Left cardiac atrium (tissue), 4 donors: ENCODE measurements at regions not wholly inside any gene's neighbourhood (a gene's known extent, or its start where the extent isn't known, plus 50 kb on each side); places are given as distances from the start of the nearest gene placed in this dataset.

Source experiments
- ATAC-seq, 2 donors: fragments of 200-7000 bp; cut with Tn5 transposase; one replicate each; pipeline ENCODE4 v1.9.1; 2020; ENCODE audit warnings: mild to moderate bottlenecking in 2 of 2, moderate library complexity in 2 of 2
- DNase-seq: peaks from one replicate; pipeline ENCODE4 v3.0.0-alpha.2; 2020
- intact Hi-C, 2 donors: fragments of 100-400 bp; cut with DNase I; formaldehyde crosslinking; loops; one replicate each; pipeline versions ENCODE4 v1.14.1 to v1.15.1; 2022 to 2023
- donor health status: DM: no; HTN: yes; CAD: no.
- donor health status: DM: no; HTN: yes; CAD: no; lungs with severe emphysema.
- donor health status: DM: yes; HTN: yes; CAD: no.
- donor health status: Dilated cardiomyopathy.

DNA sequence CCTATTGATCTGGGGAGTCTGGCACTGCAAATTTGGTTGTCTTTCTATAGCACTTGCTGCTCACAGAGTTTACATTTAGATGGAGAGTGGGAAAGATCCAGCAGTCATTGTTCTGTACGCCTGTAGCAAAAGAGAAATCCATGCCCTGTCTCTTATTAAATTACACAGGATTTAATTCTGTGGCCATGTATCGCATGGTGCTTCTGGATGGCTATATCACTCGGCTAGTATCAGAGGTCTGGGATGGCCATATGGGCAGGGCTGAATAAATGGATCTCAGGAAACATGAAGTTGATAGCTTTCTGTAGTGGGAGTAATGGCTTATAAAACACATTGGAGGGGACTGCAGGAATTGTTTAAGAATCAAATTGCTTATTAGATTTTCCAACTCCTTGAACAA lies 325.8 kb upstream of the DPH6 start:
- DNase-seq (no peak), ATAC-seq (no peak)
- intact Hi-C loops = no loop called here

DNA sequence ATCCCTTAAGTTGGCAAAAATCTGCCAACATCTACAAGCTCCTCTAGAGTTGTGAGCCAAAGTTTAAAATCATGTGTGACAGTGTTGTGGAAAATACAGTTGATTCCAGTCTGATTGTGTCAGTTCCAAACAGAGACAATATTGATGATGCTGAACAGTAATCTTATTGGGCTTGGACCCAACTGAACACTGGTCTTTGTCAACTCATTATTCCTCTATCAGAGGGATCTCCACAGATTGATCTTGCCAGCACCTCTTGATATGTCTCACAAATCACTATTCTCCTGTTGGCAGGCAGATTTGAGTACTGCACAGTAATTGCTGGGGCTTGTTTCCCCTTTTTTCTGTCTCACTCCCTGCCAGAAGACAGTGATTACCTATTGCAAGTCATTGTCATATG lies 326.6 kb upstream of the DPH6 start:
- no peak for ATAC-seq
- no peak for DNase-seq

DNA sequence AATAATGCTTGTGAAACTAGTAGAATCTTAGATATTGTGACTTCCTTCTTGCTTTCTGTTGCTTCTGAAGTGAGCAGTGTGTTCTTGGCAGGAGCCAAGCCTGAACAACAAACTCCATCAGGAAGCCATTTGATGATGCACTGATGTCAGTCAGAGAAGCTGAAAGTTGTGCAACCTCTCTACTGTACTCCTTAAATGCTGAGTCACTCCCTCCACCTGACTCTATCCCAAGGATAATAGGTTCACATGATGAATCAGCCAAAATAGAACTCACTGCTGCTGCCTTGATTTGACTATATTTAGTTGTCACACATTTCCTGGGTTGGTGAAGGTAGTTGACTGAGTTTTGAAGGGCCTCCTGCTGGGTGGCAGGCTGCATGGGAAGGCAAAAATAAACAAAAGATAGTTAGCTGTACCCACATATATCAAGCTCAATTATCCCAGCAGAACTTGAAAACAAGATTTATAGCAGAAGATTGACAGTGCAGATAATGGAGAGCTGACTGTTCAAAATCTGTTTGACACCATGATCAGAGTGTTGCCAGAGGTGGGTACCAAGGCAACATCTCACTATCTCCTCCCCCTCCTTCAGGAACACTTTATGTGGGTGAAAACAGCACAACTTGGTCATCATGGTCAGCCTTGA lies 328.4 kb upstream of the DPH6 start:
- no peak for DNase-seq
- peak in 1 of 2 donors; percentile 76 for ATAC-seq
- intact Hi-C loops = no loop called here

More for the DNA sequence above, 326.6 kb upstream of the DPH6 start:
- intact Hi-C loops = no loop called here

DNA sequence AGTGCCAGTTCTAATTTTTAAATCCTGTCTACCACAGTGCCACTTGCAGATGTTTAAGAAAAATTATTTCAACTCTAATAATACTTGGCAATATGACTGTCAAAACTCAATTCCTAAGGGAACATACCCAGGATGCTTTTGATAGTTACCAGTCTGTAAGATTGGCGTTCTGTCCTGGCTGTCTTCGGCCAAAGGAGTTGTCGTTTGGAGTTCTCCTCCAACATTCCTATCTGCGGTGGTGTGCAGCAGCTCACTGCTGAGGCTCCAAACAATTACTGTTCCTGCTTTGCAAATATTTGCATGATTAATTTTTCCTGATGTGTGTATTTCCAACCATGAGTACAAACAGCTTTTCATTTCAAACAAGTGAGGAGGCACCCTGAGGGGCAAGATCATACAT lies 330.8 kb upstream of the DPH6 start:
- intact Hi-C loops = no loop called here
- ATAC-seq = no peak
- no peak for DNase-seq

DNA sequence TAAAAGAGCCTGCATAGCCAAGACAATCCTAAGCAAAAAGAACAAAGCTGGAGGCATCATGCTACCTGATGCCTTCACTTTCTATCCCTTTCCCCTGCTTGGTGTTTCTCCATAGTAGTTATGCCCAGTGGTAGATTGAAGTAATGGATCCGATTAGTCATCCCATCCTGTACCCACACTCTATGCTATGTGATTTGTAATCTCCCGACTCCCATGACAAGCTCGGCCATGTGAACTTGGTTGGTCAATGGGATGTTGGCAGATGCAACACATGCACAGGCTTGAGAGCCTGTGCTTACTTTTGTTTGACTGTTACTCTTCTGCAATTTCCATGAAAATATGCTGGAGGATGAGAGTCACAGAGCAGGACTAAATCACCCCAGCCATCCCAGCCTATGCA lies 334.9 kb upstream of the DPH6 start:
- intact Hi-C loops = no loop called here
- ATAC-seq (no peak), DNase-seq (no peak)

DNA sequence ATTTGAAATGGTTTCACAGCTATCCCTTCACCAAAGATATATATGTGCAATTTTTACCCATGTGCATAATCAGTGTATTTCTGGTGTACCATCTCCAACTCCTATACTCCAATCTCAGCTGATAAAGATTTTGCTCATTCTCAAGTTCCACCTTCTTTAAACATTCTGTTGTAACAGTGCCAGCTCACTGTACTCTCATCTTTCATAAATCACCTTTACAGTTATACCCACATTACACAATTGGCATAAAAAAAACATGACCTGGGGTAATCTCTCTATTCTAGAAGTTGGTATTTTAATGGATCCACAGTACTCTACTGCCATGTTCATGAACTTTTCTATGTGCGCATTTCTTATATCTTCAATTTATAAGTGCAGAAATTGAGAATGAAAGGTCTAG lies 339.9 kb upstream of the DPH6 start:
- ATAC-seq = no peak
- intact Hi-C loops = no loop called here

DNA sequence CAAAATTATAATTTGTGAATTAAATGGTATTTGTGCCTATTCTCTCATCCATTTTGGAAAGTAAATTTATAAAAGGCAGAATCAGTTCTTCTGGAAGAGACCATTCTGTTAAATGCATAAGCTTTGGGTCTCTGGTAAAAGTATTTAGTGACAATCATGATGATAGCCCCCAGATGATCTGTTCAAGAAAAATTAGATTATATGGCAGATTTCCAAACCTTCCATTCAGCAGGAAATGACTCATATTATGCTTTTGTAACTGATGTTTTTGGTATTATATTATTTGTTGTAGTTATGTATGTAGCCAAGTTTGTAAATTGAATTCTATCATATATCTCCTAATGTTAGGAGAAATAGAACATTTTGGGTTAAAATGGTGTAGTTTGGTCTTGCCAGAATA lies 340.8 kb upstream of the DPH6 start:
- no peak for ATAC-seq
- no peak for DNase-seq
- intact Hi-C loops = no loop called here

More for the DNA sequence above, 339.9 kb upstream of the DPH6 start:
- DNase-seq = no peak

DNA sequence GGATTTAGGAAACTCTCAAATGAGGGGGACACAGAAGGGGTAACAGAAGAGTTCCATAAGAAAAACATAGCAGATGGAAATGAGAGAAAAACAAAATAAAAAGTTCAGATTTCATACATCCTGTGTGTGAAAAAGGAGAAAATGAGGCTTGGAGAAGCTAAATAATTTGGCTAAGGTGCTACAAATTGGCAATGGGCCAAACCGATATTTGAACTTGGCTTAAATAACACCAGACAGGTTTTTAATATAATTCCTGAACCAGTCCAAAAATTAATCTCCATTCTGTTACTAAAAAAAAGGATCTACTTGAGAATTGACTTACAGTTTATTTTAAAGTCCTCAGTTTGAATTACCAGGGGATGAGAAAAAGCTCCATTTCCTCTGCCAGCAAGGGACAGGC lies 342.9 kb upstream of the DPH6 start:
- intact Hi-C loops = no loop called here
- DNase-seq (no peak), ATAC-seq (no peak)

DNA sequence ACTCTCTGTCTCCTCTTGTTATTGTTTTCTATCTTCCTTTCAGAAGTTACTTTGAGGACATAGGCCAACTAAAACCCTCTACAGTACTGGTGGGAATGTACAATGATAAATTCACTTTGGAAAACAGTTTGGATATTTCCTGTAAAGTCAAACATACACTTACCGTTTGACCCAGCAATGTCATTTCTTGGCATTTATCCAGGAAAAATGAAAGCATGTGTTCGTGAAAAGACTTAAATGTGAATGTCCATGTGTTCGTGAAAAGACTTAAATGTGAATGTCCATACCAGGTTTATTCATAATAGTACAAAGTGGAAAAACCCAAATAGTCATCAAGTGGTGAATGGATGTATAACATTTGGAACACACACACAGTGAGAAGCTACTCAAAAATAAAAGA lies 361.5 kb upstream of the DPH6 start:
- intact Hi-C loops = no loop called here
- DNase-seq = no peak
- ATAC-seq = no peak

DNA sequence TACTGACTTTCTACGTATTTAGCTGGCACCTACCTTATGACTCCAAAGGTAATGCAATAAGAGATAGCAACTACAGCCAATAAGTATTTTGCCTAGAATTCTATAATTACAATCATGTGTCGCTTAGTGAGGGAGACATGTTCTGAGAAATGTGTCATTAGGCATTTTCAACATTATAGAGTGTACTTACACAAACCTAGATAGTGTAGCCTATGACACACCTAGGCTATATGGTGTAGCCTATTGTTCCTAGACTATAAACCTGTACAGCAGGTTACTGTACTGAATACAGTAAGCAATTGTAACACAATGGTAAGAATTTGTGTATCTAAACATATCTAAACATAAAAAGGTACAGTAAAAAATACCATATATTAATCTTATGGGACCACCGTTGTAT lies 363.4 kb upstream of the DPH6 start:
- no peak for ATAC-seq
- intact Hi-C loops = no loop called here
- DNase-seq = no peak

DNA sequence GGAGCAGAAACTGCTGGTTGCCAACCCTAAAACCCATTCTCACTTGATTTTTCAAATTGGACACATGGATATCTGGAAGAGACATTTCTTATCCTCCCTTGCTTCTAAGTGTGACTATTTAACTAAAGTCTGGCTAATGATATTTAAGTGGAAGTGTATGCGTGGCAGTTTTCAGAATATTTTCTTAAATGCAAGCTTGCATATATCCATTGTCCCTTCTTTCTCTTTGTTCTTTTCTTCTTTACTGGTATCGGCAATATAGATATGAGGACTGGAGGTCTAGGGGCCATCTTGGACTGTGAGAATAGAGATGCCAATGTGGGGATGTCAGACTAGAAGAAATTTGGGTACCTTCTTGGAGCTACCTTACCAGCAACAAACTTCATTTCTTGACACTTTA lies 364.3 kb upstream of the DPH6 start:
- DNase-seq (no peak), ATAC-seq (no peak)
- intact Hi-C loops = loop anchor here (5.0 to 10.0 kb wide), 3 partner anchors 155 to 393 kb away; no protein-coding TSS in a partner anchor

DNA sequence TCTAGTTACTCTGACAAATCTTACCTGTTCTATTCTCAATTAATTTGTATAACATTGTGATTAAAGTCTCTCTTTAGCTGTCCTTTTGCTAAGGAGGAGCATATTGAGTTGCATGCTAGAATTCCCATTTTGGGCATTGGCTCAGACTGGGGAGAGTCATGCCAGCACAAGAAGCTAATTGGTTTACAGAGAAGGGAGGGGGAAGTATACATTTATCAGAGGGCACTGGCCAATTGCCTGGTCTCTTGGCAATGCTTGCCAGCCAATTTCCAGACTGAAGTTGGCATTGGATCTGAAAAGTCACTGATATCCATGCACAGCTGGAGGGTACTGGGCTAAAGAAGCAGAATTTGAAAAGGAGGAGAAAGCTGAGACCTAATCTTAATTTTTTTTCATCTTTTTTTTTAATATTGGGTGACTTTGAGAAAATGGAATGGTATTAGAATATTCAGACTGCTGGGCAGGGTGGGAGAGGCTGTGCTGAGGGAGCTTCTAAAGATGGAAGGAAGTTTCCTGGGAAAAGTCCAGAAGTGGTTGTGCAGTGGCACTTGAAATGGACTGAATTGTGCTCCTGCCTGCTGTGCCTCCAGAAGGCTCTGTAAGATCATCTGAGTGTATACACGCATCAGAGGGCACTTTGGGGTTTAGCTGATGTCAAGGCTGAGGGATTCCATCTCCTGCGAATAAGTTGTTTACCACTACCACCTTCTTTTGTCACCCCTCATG lies 365.2 kb upstream of the DPH6 start:
- intact Hi-C loops = loop anchor here (5.0 to 10.0 kb wide), 3 partner anchors 156 to 394 kb away; no protein-coding TSS in a partner anchor
- ATAC-seq (peak in 1 of 2 donors; percentile 38), DNase-seq (no peak)

DNA sequence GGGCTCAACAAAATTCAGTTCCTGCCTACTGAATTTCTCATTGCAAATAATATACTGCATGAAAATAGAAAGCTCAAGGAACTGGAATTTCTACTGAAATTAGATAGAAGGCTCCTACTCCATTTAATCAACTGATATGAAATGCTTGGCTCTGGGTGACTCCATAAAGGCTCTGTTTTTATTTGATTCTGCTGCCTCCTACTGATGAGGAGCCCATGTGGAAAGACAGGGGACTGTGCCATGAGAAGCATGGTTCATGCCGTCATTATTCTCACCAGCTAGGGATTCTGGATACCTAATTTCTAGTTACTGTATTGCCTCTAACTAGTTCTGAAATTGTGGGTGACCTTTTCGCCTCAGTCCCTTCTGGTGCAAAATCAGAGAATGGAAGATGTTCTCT lies 366.2 kb upstream of the DPH6 start:
- DNase-seq (no peak), ATAC-seq (peak; percentile 63 to 76)
- intact Hi-C loops = loop anchor here (5.0 to 10.0 kb wide), 3 partner anchors 157 to 395 kb away; no protein-coding TSS in a partner anchor

DNA sequence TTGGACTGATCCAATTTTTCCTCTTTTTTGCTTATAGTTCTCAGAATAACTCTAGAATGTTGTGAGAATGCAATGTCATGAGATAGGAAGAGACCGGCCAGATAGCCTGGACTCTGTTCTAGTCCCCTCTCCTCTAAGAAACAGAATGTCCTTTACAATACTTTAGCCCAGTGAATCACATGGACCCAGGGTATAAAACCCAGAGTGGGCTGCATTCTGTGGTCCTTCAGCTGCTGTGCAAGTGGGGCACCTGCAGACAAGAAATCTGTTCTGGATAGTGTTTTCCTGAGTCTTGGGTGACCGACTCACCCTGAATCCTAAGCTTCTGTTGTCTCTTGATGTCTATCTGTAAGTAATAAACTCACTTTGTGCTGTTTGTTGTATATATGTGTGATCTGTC lies 368.6 kb upstream of the DPH6 start:
- DNase-seq = no peak
- no peak for ATAC-seq
- intact Hi-C loops = loop anchor here (5.0 to 10.0 kb wide), 3 partner anchors 160 to 397 kb away; no protein-coding TSS in a partner anchor

DNA sequence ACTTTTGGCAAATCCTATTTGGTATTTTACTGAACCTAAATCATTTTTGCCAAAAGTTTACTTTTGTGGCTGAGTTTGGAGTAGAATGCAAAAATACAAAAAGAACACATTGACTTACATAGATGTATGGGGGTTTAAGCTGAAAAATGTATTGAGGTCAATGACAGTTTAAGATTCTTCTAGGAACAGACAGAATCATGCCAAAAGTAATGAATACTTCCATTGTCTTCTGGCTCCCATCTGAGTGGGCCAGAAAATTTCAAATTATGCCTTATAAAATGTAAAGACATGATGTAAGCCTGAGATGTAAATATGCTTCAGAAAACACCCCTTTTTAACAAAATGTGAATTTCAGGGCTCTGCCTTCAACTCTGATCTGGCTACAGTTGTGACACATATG lies 375.1 kb upstream of the DPH6 start:
- DNase-seq (no peak), ATAC-seq (no peak)
- intact Hi-C loops = no loop called here

DNA sequence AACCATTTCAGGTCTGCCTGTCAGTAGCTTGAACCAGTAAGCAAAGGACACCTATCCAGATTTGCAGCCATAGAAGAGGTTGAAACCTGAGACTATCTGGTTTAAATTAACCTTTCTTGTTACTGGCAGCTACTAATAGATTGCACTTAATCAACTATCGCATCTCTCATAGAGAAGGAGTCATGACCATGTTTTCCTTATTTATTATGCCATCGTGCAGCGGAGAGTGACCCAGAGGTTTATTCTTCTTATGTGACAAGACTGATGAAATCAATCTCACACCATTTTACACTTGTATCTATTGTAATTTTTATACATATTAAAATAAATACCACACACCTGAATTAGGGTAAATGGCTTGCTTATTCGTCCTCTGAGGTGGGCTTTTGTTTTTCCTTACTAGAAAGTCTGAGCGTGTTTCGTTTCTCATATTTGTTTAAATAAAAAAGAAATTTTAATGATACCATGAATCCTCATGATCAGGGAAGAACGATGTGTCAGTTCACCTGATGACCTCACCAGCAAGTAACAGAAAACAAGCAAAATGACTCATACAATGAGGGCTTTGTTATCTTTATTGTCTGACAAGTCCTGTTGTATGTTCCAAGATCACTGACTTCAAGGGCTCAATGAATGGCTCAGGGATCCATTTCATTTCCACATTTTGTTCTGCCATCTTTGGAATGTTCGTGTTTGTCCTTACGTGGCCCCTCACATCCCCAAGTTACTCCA lies 379.5 kb upstream of the DPH6 start:
- DNase-seq (no peak), ATAC-seq (no peak)
- intact Hi-C loops = no loop called here

DNA sequence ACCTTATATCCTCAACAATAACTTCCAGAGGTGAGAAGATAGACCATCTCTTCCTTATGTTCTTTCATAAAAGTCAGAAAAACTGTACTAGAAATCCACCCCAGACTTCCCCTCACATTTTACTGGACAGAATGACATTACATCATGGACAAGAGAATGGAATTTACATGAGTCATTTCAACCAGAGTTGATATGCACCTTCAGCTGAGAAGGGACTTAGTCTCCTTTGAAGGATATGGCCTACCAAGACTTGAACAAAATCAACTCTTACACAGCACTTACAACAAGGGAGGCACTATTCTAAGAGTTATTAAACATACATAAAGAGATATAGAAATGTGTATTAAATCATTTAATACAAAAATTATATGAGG lies 380.0 kb upstream of the DPH6 start:
- no peak for DNase-seq
- intact Hi-C loops = no loop called here
- no peak for ATAC-seq

DNA sequence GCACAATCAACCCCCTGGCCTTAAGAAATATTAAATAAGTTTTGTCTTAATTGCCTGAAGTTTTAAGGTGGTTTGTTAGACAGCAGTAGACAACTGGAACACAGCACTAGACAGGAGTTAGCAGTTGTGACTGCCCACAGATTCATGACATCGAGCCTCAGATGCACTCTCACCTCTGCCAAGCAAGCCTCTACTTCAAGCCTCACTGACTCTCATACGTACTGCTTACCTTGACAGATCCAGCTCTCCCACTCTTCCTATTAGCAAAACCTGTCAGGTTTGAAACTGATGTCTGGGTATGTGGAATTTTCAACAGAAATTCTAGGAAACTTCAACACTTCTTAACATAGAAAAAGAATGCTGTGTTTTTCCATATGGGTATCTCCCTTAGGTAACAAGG lies 382.9 kb upstream of the DPH6 start:
- no peak for DNase-seq
- intact Hi-C loops = no loop called here
- ATAC-seq = no peak

DNA sequence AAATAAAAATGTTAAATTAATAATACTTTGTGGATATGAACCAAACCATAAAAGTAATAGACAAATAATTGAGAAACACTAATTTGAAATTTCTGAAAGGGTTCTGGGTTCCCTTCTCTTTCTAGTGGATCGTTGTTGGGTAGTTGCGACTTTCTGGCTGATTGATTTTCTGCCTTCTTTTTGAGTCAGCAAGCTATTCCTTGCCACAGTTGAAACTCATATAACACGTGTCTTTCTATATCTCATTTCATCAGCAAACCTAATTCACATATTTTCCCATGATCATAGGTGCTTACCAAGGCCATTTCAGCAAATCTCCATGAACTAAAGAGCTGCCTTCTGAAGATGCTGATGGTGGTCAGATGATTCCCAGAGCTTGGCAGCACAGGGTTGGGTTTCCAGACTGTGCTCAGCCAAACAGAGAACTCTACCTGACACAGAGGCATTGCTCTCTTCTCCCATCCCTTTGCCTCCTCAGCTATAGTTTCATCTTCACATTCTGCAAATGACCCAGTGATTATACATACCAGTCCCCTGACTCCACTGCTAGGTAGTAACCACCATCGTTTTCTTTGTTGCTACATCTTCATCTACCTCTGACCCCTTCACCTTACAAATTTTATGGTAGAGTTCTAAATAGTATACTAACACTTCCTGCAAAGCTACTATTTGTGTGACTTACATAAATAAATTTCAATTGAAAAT lies 383.9 kb upstream of the DPH6 start:
- intact Hi-C loops = no loop called here
- ATAC-seq (no peak), DNase-seq (no peak)
